GM12873 (cell line): ENCODE measurements at regions not wholly inside any gene's neighbourhood (a gene's known extent, or its start where the extent isn't known, plus 50 kb on each side); places are given as distances from the start of the nearest gene placed in this dataset.

Source experiments
- TF ChIP-seq, protein P1 (sequence below): IDR thresholded peaks from 2 replicates; pipeline ENCODE4 v1.5.1; 2012; ENCODE audit warnings: low read depth, mild to moderate bottlenecking, moderate library complexity, low read length, control low read depth; ENCODE audit not compliant: insufficient read depth; ENCODE audit errors: missing control alignments

DNA sequence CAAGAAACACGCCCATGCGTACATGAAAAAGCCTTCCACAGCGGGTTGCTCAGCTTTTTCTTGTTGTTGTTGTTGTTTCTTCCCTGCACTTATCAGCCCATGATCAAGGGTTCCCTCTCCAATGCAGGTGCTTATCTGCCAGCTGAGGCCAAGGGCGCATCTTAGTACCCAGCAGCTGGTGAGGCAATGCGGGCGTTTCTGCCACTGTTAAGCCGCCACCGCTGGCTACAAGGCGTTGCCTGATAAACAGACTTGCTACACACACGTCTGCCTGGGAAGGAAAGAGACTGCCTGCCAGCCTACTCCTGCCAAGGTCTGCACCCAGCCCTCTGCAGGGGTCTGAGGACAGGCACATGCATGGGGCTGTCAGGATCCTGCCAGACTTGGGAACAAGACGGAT is 345.9 kb downstream of the BCL11B start:
- TF ChIP-seq, protein P1, sequence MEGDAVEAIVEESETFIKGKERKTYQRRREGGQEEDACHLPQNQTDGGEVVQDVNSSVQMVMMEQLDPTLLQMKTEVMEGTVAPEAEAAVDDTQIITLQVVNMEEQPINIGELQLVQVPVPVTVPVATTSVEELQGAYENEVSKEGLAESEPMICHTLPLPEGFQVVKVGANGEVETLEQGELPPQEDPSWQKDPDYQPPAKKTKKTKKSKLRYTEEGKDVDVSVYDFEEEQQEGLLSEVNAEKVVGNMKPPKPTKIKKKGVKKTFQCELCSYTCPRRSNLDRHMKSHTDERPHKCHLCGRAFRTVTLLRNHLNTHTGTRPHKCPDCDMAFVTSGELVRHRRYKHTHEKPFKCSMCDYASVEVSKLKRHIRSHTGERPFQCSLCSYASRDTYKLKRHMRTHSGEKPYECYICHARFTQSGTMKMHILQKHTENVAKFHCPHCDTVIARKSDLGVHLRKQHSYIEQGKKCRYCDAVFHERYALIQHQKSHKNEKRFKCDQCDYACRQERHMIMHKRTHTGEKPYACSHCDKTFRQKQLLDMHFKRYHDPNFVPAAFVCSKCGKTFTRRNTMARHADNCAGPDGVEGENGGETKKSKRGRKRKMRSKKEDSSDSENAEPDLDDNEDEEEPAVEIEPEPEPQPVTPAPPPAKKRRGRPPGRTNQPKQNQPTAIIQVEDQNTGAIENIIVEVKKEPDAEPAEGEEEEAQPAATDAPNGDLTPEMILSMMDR, result no peak

DNA sequence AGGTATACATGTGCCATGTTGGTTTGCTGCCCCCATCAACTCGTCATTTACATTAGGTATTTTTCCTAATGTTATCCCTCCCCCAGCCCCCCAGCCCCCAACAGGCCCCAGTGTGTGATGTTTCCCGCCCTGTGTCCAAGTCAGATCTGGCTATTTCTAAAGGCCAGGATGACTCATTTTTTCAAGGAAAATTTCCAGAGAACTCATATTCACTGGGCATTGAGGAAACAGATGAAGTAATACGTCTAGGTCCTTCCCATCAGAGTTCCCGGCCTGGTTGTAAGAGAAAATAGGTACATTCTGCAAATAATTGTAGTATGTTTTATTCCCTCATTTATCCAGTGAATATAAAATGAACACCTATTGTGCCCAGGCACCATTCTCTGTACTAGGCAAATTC is 345.2 kb downstream of the BCL11B start:
- TF ChIP-seq, protein P1, result no peak

DNA sequence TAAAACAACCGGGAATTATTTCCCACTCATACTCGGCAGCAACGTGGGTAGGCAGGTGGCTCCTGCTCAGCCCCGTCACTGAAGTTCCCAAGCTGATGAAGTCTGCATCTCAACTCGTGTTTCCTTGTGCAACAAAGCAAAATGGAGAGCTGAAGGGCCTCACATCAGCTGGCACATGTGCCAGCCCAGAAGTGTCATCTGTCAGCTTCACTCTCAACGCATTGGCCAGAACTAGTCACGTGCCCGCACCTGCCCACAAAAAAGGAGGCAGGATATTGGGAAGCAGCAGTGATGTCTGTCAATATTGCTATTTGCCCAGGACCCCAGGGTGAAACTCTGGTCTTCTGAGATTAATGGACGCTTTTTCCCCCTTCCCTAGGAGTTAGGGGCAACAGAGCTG is 344.0 kb downstream of the BCL11B start:
- TF ChIP-seq, protein P1, result no peak

DNA sequence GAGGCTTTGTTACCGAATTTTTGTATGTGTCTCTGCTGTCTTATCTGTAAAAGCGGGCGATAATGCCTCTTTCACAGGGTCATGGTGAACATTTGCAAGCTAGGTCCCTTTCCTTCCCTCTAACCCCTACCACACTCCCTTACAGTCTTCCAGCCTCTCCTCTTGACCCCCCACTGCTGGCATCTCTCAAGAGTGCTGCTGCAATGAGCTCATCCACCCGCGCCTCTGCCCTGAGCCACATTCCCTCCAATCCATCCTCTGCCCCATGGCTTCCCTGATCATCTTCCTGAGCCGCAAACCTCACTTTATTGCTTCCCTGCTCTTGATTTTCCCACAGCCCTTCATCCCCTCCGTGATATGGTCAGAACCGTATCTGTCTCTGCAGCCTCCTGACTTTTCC is 343.6 kb downstream of the BCL11B start:
- TF ChIP-seq, protein P1, result no peak

DNA sequence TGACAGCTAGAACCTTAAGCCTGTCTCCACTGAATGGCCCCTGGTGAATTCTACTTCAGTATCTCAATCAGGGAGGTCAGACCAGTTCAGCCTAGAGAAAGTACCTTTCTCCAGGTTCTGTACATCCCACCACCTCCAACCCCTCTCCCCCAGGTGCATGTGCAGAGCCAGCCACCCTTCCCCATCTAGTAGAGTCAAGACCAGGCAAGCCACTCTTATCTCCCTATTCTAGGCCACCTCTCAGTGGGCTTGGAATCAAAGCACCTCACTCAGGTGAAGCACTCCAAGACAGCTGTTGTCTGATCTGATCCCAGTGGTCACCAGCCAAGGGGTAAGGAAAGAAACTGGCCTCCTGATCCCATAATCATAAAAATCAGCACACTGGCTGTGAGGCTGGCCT is 340.9 kb downstream of the BCL11B start:
- TF ChIP-seq, protein P1, result no peak

DNA sequence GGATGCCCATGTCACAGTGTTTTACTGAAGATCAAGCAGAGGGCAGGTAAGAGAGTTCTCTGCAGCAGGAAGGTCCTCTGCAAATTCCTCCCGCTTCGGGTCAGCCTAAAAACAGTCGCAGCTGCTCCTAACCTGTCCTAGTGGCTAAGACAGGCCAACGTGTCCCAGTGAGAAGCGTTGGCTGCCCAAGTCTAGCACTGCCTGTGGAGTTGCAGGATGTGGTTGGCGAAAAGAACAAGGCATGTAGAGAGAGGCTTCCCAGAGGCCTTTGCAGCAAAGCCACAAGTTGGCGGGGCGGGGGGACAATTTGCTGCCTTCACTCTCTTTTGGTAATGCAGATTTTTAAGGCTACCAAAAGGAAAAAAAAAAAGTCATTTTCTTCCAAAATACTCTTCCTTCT is 340.1 kb downstream of the BCL11B start:
- TF ChIP-seq, protein P1, result no peak

DNA sequence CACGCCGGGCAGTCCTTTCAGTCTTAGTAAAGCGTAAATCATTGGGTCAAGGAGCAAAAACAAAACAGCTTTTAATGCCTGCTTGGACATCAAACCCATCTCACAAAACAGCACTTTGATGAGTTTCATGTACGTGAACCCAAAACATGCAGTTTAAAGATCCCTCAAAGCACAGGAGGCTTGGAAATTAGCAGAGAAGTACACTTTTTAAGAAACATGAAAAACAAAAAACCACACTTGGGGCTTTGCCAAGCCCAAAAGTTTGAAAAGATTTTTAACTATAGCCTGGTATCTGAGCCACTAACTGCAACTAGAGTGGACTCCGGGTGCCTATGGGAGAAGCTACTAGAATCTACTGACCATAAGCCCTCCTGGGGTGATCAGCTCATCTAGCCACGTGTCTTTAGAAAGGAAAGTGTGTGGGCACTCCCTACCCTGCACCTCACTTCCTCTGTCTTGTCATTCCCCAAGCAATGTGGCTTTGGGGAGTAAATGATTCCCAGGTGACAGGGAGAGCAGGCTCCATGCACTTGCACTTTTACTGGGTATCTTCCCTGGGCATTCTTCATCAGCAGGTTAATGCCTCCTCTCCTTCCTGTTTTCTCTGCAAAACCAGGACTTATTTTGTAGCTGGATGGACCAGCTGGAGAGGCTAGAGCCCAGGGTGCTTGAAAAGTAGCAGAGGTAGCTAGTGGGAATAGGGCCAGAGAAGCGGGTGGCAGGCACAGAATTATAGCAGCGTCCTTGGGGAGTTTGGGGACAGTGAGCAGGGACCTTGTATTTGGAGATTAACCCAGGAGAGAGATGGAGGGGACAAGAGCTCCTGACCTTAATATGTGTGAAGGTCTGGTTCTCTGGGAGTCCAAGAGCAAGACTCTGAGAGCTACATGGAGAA is 339.3 kb downstream of the BCL11B start:
- TF ChIP-seq, protein P1, result no peak
